ENCODE measurements at regions not wholly inside any gene's neighbourhood (a gene's known extent, or its start where the extent isn't known, plus 50 kb on each side); places are given as distances from the start of the nearest gene placed in this dataset.
"Not testable (repeated sequence)": the region's sequence is repeated elsewhere in the genome, so short reads cannot be mapped to it uniquely, and the experiment has no call there.

DNA sequence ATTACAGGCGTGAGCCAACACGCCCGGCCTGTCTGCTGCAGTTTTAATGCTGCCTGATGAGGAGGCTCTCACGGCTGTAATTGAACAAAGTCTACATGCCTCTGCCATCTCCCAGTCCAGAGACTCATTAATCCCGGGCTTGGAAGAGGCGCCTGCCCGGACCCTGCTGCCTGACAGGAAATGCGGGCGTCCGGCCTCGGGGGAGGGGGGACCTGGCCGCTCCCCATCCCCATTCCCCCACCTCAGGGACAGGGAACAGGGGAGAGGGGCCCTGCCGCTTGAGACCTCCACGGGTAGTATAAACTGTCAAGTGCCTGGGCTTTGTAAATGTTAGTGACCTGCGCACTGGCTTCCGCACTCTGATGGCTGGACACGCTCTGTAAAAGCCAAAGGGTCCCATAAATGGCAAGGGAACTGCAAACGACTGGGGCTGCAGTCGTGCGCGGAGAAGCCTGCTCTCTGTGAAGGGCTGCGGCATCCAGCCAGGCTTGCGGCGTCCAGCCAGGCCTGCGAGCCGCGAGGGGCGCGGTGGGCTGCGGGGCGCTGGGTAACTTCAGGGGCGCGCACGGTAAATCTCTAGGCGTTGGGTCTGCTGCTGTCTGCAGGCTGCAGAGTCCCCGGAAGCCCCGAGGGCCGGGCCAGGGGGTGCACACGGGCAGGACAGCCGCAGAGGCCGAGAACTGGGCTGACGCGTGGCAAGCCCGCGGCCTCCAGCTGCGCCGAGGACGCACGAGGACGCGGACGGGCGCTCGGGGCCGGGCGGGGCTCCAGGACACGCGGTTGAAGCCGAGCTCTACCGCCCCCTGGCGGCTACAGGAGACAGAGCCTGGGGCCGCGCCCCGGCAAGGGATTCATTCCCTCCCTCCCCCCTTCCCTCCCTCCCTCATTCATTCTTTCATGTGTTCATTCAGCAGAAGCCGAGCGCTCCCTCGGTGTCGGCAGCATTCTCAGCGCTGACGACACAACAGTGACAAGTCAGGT is 78.4 kb downstream of the KCNJ18 start:
- not testable (repeated sequence) for H3K9me3 ChIP-seq (ENCODE audit: control insufficient read depth in 1 of 2, low read length in 2 of 2); H3K4me1 ChIP-seq (ENCODE audit: control insufficient read depth in 1 of 2, insufficient read depth in 2 of 2, low read length in 2 of 2); H3K4me3 ChIP-seq (ENCODE audit: low read depth in 1 of 2, low read length in 2 of 2); H3K27ac ChIP-seq (ENCODE audit: low read depth, low read length); H3K9ac ChIP-seq (ENCODE audit: low read depth in 1 of 2, low read length in 2 of 2); H3K36me3 ChIP-seq (ENCODE audit: control insufficient read depth in 1 of 2, insufficient read depth in 2 of 2, low read length in 2 of 2); H3K27me3 ChIP-seq (ENCODE audit: control insufficient read depth in 1 of 2, insufficient read depth in 2 of 2, low read length in 2 of 2)

- H3K27me3 ChIP-seq (ENCODE audit: control insufficient read depth in 1 of 2, insufficient read depth in 2 of 2, low read length in 2 of 2), result no peaks in the 10 kb centered on the region
- H3K4me1 ChIP-seq (ENCODE audit: control insufficient read depth in 1 of 2, insufficient read depth in 2 of 2, low read length in 2 of 2), result no peaks in the 10 kb centered on the region
Observed at GRCh38 chr17:21772321-21772720, 80.0 kb downstream of the KCNJ18 start.

GRCh38 chr17:21772991-21773713 is 80.8 kb downstream of the KCNJ18 start:
- not testable (repeated sequence) for H3K36me3 ChIP-seq (ENCODE audit: control insufficient read depth in 1 of 2, insufficient read depth in 2 of 2, low read length in 2 of 2); H3K27me3 ChIP-seq (ENCODE audit: control insufficient read depth in 1 of 2, insufficient read depth in 2 of 2, low read length in 2 of 2); H3K9ac ChIP-seq (ENCODE audit: low read depth in 1 of 2, low read length in 2 of 2); H3K4me3 ChIP-seq (ENCODE audit: low read depth in 1 of 2, low read length in 2 of 2); H3K9me3 ChIP-seq (ENCODE audit: control insufficient read depth in 1 of 2, low read length in 2 of 2); H3K4me1 ChIP-seq (ENCODE audit: control insufficient read depth in 1 of 2, insufficient read depth in 2 of 2, low read length in 2 of 2); H3K27ac ChIP-seq (ENCODE audit: low read depth, low read length)

More at GRCh38 chr17:21772321-21772720, 80.0 kb downstream of the KCNJ18 start:
- Histone ChIP-seq H3K9ac (ENCODE audit: low read depth in 1 of 2, low read length in 2 of 2) (no peak overlapping the region), H3K4me3 (ENCODE audit: low read depth in 1 of 2, low read length in 2 of 2) (no peak overlapping the region), H3K9me3 (ENCODE audit: control insufficient read depth in 1 of 2, low read length in 2 of 2) (no peaks in the 10 kb centered on the region), H3K27ac (ENCODE audit: low read depth, low read length) (no peak overlapping the region), H3K36me3 (ENCODE audit: control insufficient read depth in 1 of 2, insufficient read depth in 2 of 2, low read length in 2 of 2) (no peaks in the 10 kb centered on the region)

- H3K9ac ChIP-seq (ENCODE audit: low read depth in 1 of 2, low read length in 2 of 2), result no peak overlapping the region
- no peak overlapping the region for H3K27ac ChIP-seq (ENCODE audit: low read depth, low read length)
- no peaks in the 10 kb centered on the region for H3K27me3 ChIP-seq (ENCODE audit: control insufficient read depth in 1 of 2, insufficient read depth in 2 of 2, low read length in 2 of 2)
- H3K9me3 ChIP-seq (ENCODE audit: control insufficient read depth in 1 of 2, low read length in 2 of 2), result peaks cover 2 to 3% of the 10 kb centered on the region in 2 donors
- H3K36me3 ChIP-seq (ENCODE audit: control insufficient read depth in 1 of 2, insufficient read depth in 2 of 2, low read length in 2 of 2), result no peaks in the 10 kb centered on the region
- H3K4me1 ChIP-seq (ENCODE audit: control insufficient read depth in 1 of 2, insufficient read depth in 2 of 2, low read length in 2 of 2), result no peaks in the 10 kb centered on the region
- no peak overlapping the region for H3K4me3 ChIP-seq (ENCODE audit: low read depth in 1 of 2, low read length in 2 of 2)
Observed at GRCh38 chr17:21774263-21774662, 81.9 kb downstream of the KCNJ18 start.

DNA sequence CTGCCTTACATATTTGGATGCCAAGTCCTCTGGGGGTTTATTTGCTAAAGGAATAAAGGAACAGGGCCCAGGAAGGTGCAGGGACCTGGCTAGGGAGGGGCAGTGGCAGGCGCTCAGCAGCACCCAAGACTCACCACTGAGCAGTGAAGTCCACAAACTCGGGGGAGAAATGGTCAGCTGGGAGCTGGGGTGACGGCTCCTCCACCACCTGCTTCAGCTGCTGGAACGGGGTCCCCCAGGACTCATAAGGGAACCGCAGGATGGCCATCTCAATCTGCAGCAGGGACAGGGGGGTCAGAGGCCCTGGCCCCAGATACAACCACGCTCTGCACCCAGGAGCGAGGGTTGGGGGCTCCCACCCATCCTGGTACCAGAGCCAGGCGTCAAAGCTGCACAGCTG is 83.2 kb downstream of the KCNJ18 start:
- H3K9me3 ChIP-seq (ENCODE audit: control insufficient read depth in 1 of 2, low read length in 2 of 2); H3K27ac ChIP-seq (ENCODE audit: low read depth, low read length); H3K27me3 ChIP-seq (ENCODE audit: control insufficient read depth in 1 of 2, insufficient read depth in 2 of 2, low read length in 2 of 2); H3K9ac ChIP-seq (ENCODE audit: low read depth in 1 of 2, low read length in 2 of 2); H3K36me3 ChIP-seq (ENCODE audit: control insufficient read depth in 1 of 2, insufficient read depth in 2 of 2, low read length in 2 of 2); H3K4me1 ChIP-seq (ENCODE audit: control insufficient read depth in 1 of 2, insufficient read depth in 2 of 2, low read length in 2 of 2); H3K4me3 ChIP-seq (ENCODE audit: low read depth in 1 of 2, low read length in 2 of 2): not testable (repeated sequence)

GRCh38 chr17:21776921-21777320 is 84.6 kb downstream of the KCNJ18 start:
- not testable (repeated sequence) for H3K4me3 ChIP-seq (ENCODE audit: low read depth in 1 of 2, low read length in 2 of 2); H3K27ac ChIP-seq (ENCODE audit: low read depth, low read length); H3K9me3 ChIP-seq (ENCODE audit: control insufficient read depth in 1 of 2, low read length in 2 of 2); H3K4me1 ChIP-seq (ENCODE audit: control insufficient read depth in 1 of 2, insufficient read depth in 2 of 2, low read length in 2 of 2); H3K27me3 ChIP-seq (ENCODE audit: control insufficient read depth in 1 of 2, insufficient read depth in 2 of 2, low read length in 2 of 2); H3K9ac ChIP-seq (ENCODE audit: low read depth in 1 of 2, low read length in 2 of 2); H3K36me3 ChIP-seq (ENCODE audit: control insufficient read depth in 1 of 2, insufficient read depth in 2 of 2, low read length in 2 of 2)

DNA sequence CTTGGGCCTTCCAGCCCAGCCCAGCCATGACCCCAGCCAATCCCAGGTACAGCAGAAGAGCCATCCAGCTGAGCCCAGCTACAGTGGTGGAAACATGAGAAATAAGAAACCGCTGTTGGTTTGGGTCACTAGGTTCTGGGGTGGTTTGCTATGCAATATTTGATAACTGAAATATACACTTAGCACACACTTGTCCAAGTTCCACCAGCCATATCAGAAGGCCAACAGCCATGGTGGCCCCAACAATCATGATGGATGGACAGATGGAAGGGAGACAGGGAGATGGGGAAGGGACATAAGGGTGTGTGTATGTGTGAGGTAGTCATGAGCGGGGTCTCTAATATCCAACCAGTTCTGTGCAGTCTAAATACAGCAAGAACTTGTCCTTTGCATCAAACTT is 86.5 kb downstream of the KCNJ18 start:
- not testable (repeated sequence) for H3K9ac ChIP-seq (ENCODE audit: low read depth in 1 of 2, low read length in 2 of 2); H3K36me3 ChIP-seq (ENCODE audit: control insufficient read depth in 1 of 2, insufficient read depth in 2 of 2, low read length in 2 of 2); H3K4me1 ChIP-seq (ENCODE audit: control insufficient read depth in 1 of 2, insufficient read depth in 2 of 2, low read length in 2 of 2); H3K4me3 ChIP-seq (ENCODE audit: low read depth in 1 of 2, low read length in 2 of 2); H3K27me3 ChIP-seq (ENCODE audit: control insufficient read depth in 1 of 2, insufficient read depth in 2 of 2, low read length in 2 of 2); H3K27ac ChIP-seq (ENCODE audit: low read depth, low read length); H3K9me3 ChIP-seq (ENCODE audit: control insufficient read depth in 1 of 2, low read length in 2 of 2)

GRCh38 chr17:21780293-21780888 is 88.1 kb downstream of the KCNJ18 start:
- not testable (repeated sequence) for H3K9me3 ChIP-seq (ENCODE audit: control insufficient read depth in 1 of 2, low read length in 2 of 2); H3K4me3 ChIP-seq (ENCODE audit: low read depth in 1 of 2, low read length in 2 of 2); H3K36me3 ChIP-seq (ENCODE audit: control insufficient read depth in 1 of 2, insufficient read depth in 2 of 2, low read length in 2 of 2); H3K9ac ChIP-seq (ENCODE audit: low read depth in 1 of 2, low read length in 2 of 2); H3K27me3 ChIP-seq (ENCODE audit: control insufficient read depth in 1 of 2, insufficient read depth in 2 of 2, low read length in 2 of 2); H3K4me1 ChIP-seq (ENCODE audit: control insufficient read depth in 1 of 2, insufficient read depth in 2 of 2, low read length in 2 of 2); H3K27ac ChIP-seq (ENCODE audit: low read depth, low read length)

DNA sequence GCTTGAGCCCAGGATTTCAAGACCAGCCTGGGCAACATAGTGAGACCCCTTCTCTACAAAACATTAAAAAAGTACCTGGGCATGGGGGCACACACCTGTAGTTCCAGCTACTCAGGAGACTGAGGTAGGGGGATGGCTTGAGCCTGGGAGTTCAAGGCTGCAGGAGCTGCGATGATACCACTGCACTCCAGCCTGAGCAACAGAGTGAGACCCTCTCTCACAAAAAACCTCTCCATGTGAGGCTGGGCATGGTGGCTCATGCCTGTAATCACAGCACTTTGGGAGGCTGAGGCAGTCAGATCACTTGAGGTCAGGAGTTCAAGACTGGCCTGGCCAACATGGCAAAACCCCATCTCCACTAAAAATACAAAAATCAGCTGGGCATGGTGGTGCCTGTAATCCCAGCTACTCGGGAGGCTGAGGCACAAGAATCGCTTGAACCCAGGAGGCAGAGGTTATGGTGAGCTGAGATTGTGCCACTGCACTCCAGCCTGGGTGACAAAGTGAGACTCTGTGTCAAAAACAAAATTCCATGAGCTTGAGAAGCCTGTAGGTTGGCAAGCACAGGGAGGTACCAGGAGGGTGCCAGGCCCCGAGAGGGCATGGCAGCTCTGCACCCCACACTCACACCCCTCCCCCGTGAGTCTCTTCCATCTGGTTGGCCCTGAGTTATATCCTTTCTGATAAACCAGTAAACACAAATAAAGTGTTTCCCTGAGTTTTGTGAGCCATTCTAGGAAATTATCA is 88.8 kb downstream of the KCNJ18 start:
- not testable (repeated sequence) for H3K4me3 ChIP-seq (ENCODE audit: low read depth in 1 of 2, low read length in 2 of 2); H3K27ac ChIP-seq (ENCODE audit: low read depth, low read length)

DNA sequence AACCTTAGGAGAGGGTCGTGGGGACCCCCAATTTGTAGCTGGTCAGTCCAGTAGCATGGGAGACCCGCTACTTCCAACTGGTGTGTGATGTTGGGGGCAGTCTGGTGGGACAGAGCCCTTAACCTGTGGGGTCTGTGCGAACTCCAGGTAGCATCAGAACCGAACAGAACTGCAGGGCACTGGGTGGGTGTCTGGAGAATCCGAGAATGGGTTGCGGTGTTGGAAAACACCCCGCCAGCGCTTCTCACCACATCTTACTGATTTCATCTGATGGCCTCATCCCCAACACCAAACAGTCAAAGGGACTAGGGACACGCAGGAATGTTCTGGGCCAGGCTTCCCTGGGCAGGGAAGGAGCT is 89.3 kb downstream of the KCNJ18 start:
- not testable (repeated sequence) for H3K9ac ChIP-seq (ENCODE audit: low read depth in 1 of 2, low read length in 2 of 2); H3K4me3 ChIP-seq (ENCODE audit: low read depth in 1 of 2, low read length in 2 of 2); H3K27ac ChIP-seq (ENCODE audit: low read depth, low read length); H3K4me1 ChIP-seq (ENCODE audit: control insufficient read depth in 1 of 2, insufficient read depth in 2 of 2, low read length in 2 of 2); H3K36me3 ChIP-seq (ENCODE audit: control insufficient read depth in 1 of 2, insufficient read depth in 2 of 2, low read length in 2 of 2); H3K9me3 ChIP-seq (ENCODE audit: control insufficient read depth in 1 of 2, low read length in 2 of 2); H3K27me3 ChIP-seq (ENCODE audit: control insufficient read depth in 1 of 2, insufficient read depth in 2 of 2, low read length in 2 of 2)

More for the DNA sequence above, 88.8 kb downstream of the KCNJ18 start:
- H3K9me3 ChIP-seq (ENCODE audit: control insufficient read depth in 1 of 2, low read length in 2 of 2); H3K36me3 ChIP-seq (ENCODE audit: control insufficient read depth in 1 of 2, insufficient read depth in 2 of 2, low read length in 2 of 2); H3K9ac ChIP-seq (ENCODE audit: low read depth in 1 of 2, low read length in 2 of 2); H3K27me3 ChIP-seq (ENCODE audit: control insufficient read depth in 1 of 2, insufficient read depth in 2 of 2, low read length in 2 of 2); H3K4me1 ChIP-seq (ENCODE audit: control insufficient read depth in 1 of 2, insufficient read depth in 2 of 2, low read length in 2 of 2): not testable (repeated sequence)
